ENCODE measurements at regions not wholly inside any gene's neighbourhood (a gene's known extent, or its start where the extent isn't known, plus 50 kb on each side); places are given as distances from the start of the nearest gene placed in this dataset.

GRCh38 chr5:56499901-56500300 is 266.8 kb upstream of the ANKRD55 start:
- DNase-seq = no peak
- Mint-ChIP-seq H3K4me1 (ENCODE audit: low read depth, unreplicated experiment) (no peaks in the 10 kb centered on the region), H3K27me3 (ENCODE audit: unreplicated experiment) (peaks cover 5% of the 10 kb centered on the region), H3K9me3 (ENCODE audit: unreplicated experiment) (no peaks in the 10 kb centered on the region), H3K36me3 (ENCODE audit: unreplicated experiment) (no peaks in the 10 kb centered on the region), H3K27ac (ENCODE audit: unreplicated experiment) (no peak overlapping the region), H3K4me3 (ENCODE audit: unreplicated experiment) (no peak overlapping the region)
- TF ChIP-seq, protein P1, sequence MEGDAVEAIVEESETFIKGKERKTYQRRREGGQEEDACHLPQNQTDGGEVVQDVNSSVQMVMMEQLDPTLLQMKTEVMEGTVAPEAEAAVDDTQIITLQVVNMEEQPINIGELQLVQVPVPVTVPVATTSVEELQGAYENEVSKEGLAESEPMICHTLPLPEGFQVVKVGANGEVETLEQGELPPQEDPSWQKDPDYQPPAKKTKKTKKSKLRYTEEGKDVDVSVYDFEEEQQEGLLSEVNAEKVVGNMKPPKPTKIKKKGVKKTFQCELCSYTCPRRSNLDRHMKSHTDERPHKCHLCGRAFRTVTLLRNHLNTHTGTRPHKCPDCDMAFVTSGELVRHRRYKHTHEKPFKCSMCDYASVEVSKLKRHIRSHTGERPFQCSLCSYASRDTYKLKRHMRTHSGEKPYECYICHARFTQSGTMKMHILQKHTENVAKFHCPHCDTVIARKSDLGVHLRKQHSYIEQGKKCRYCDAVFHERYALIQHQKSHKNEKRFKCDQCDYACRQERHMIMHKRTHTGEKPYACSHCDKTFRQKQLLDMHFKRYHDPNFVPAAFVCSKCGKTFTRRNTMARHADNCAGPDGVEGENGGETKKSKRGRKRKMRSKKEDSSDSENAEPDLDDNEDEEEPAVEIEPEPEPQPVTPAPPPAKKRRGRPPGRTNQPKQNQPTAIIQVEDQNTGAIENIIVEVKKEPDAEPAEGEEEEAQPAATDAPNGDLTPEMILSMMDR (IDR thresholded peaks at IDR 0.05; ENCODE audit: partially characterized antibody, unreplicated experiment) = no peak

GRCh38 chr5:56499491-56499890 is 266.4 kb upstream of the ANKRD55 start:
- Mint-ChIP-seq H3K27ac (ENCODE audit: unreplicated experiment) (no peak overlapping the region), H3K36me3 (ENCODE audit: unreplicated experiment) (no peaks in the 10 kb centered on the region)

DNA sequence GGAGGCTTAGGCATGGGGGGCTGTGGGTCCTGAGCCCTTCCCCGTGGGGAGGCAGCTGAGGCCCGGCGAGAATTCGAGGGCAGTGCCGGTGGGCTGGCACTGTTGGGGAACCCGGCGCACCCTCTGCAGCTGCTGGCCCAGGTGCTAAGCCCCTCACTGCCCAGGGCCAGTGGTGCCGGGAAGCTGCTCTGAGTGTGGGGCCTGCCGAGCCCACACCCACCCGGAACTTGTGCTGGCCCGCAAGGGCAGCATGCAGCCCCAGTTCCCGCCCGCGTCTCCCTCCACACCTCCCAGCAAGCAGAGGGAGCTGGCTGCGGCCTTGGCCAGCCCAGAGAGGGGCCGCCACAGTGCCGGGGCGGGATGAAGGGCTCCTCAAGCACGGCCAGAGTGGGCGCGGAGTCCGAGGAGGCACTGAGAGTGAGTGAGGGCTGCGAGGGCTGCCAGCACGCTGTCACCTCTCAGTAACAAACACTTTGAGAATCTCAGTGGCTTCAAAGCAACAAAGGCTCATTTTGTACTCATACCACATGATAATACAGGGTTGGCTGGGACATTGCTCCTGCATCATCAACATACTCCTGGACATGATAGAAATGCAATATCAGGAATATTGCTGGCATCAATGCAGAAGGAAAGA is 265.7 kb upstream of the ANKRD55 start:
- Mint-ChIP-seq H3K9me3 (ENCODE audit: unreplicated experiment) (no peaks in the 10 kb centered on the region), H3K27me3 (ENCODE audit: unreplicated experiment) (peaks cover 3% of the 10 kb centered on the region), H3K27ac (ENCODE audit: unreplicated experiment) (no peak overlapping the region), H3K4me3 (ENCODE audit: unreplicated experiment) (no peak overlapping the region), H3K4me1 (ENCODE audit: low read depth, unreplicated experiment) (no peaks in the 10 kb centered on the region), H3K36me3 (ENCODE audit: unreplicated experiment) (no peaks in the 10 kb centered on the region)
- DNase-seq = no peak
- TF ChIP-seq, protein P1 (IDR thresholded peaks at IDR 0.05; ENCODE audit: partially characterized antibody, unreplicated experiment) = no peak

More at GRCh38 chr5:56499491-56499890, 266.4 kb upstream of the ANKRD55 start:
- Mint-ChIP-seq H3K4me3 (ENCODE audit: unreplicated experiment) (no peak overlapping the region), H3K27me3 (ENCODE audit: unreplicated experiment) (peaks cover 3% of the 10 kb centered on the region), H3K9me3 (ENCODE audit: unreplicated experiment) (no peaks in the 10 kb centered on the region), H3K4me1 (ENCODE audit: low read depth, unreplicated experiment) (no peaks in the 10 kb centered on the region)
- no peak for DNase-seq
- TF ChIP-seq, protein P1 (IDR thresholded peaks at IDR 0.05; ENCODE audit: partially characterized antibody, unreplicated experiment) = no peak

DNA sequence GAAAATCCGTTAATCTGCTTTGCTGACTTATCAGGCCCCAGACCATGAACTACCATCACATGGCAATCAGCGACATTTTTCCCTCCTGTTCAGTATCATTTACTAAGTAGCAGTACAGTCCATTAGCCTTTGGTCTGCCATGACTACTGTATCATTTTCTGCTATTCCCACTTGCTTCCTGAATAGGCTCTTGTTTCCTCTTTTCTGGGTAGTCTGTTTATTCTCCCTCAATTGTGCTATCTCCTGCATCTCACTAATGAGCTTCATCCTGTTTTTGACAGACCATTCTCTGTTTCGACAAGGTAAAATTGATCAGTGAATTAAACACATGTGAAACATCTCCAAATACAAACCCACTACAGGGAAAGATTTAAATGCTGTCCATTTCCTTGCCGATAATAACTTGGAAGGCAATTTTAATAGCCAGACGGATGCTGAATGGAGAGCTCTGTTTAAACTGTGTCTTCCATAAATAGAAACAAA is 263.5 kb upstream of the ANKRD55 start:
- H3K27ac Mint-ChIP-seq (ENCODE audit: unreplicated experiment) = no peak overlapping the region
- TF ChIP-seq, protein P1 (IDR thresholded peaks at IDR 0.05; ENCODE audit: partially characterized antibody, unreplicated experiment) = no peak

DNA sequence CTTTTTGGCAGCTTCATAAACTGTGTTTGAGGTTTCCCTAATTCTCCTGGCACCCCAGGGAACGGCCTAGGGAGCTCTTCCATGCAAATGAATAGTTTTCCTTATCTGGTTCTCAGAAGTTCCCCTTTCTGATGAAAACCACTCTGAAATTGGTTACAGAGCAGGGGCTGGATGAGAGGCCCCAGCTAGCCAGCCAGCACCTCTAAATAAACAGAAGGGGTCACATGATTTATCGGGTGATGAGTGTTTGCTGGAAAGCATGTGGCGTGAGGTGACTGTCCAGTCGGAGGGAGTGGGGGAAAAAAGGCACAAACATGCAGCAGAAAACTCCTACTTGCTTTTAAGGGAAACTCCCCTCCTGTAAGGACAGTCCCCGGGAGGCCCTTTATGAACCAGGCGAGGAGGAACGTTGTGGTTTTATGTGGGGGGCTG is 261.2 kb upstream of the ANKRD55 start:
- Mint-ChIP-seq H3K36me3 (ENCODE audit: unreplicated experiment) (no peaks in the 10 kb centered on the region), H3K4me3 (ENCODE audit: unreplicated experiment) (no peak overlapping the region), H3K27me3 (ENCODE audit: unreplicated experiment) (peaks cover 3% of the 10 kb centered on the region), H3K4me1 (ENCODE audit: low read depth, unreplicated experiment) (no peaks in the 10 kb centered on the region), H3K9me3 (ENCODE audit: unreplicated experiment) (peaks cover 2% of the 10 kb centered on the region), H3K27ac (ENCODE audit: unreplicated experiment) (no peak overlapping the region)
- TF ChIP-seq, protein P1 (IDR thresholded peaks at IDR 0.05; ENCODE audit: partially characterized antibody, unreplicated experiment) = no peak
- DNase-seq = no peak

More for the DNA sequence above, 263.5 kb upstream of the ANKRD55 start:
- H3K27me3 Mint-ChIP-seq (ENCODE audit: unreplicated experiment) = peaks cover 3% of the 10 kb centered on the region
- no peaks in the 10 kb centered on the region for H3K36me3 Mint-ChIP-seq (ENCODE audit: unreplicated experiment)
- no peaks in the 10 kb centered on the region for H3K4me1 Mint-ChIP-seq (ENCODE audit: low read depth, unreplicated experiment)
- no peak overlapping the region for H3K4me3 Mint-ChIP-seq (ENCODE audit: unreplicated experiment)
- H3K9me3 Mint-ChIP-seq (ENCODE audit: unreplicated experiment) = peaks cover 2% of the 10 kb centered on the region
- no peak for DNase-seq

All from glutamatergic neuron (in vitro differentiated cells).